NCI-H82 treated with DMSO at 0.1 percent for 48 hours (cell line): ENCODE measurements at regions not wholly inside any gene's neighbourhood (a gene's known extent, or its start where the extent isn't known, plus 50 kb on each side); places are given as distances from the start of the nearest gene placed in this dataset.

Experiments
- DNase-seq: peaks from one replicate; lab custom pipeline; 2025; ENCODE audit not compliant: unreplicated experiment; lab: John Stamatoyannopoulos, UW

DNA sequence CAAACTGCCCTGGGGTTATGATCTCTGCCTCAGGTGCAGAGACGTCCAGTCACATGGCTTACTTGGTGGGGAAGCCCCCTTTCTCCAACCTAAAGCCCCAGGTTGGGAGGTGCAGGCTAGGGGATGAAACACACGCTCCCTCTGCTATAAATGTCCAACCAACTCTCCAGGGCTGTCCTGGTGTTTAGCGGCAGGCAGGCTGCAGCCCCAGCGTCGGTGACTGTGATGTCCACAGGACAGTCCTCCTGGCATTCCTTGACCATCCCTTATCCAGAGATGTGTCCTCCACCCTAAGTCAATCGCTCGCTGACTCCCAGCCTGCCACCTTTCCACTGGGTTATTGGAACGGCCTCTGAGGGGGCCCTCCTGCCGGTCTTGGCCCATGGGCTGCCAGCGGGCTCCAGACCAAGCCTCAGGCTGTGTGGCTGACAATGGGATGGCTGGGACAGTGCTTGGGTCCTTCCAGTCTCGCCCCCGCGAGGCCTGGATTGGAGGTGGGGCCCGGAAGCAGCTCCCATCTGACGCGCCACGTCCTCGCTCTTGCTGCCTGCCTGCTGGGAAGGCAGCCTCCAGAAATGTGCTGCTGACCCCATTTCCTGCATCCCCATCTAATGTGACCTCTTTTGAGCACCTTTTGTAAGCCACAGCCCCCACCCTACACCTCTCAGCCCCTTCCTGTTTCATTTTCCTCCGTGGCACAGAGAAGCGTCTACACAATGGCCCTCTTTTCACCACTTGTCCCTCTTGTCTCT, 60.8 kb upstream of the ADRA2C start:
- DNase-seq: no peak

DNA sequence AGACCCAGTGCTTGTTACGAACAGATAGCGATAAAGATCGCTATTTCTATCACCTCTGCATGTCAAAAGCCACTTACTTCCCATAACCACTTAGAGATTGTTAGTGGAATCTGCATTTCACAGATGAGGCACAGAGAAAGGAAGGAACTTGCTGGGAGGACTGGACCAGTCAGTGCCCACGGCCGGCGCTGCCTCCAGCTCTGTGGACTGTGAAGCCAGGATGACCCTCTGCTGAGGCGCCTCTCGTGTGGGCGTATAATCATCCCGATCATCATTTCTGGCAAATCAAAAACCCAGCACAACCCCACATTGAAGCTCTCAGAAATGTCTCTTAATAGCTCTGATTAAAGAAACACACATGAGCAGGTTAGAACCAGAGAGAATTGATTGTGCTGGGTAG, 61.5 kb upstream of the ADRA2C start:
- no peak for DNase-seq

DNA sequence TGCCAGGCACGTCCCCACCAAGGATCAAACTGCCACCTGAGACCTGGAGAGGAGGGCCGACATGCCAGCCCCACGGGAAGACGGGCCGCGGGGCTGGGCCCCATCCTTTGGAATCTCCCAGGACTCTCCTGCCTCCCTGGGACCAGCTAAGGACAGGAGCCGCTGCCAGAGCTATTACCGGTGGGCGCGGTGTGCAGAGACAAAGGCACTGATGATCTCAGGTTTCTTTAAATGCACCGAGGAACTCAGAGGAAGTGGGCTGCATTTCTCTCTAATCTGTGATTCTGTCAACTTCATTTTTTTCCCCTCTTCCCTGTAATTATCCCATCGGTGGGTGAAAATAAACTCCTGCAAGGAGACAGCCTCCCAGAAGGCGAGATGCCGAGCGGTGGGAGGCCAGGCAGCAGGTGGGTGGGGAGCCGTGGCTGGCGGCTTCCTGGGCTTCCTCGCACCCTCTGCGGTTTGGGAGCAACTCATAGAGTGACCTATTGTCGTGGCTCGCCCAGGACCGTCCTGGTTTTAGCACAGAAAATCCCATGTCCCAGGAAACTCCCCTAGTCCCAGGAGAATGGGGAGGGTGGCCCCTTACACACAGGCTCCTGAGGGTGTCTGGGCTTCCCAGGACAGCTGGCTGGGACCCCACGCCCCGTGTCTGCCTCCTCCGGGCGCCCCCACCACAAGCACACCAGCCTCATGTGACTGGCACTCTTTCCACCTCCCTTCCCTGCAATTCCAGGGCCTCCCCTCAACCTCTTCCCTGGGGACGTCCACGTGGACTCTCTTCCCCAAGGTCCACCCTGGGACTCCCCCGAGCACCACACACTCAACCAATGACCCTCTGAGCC, 62.3 kb upstream of the ADRA2C start:
- no peak for DNase-seq

DNA sequence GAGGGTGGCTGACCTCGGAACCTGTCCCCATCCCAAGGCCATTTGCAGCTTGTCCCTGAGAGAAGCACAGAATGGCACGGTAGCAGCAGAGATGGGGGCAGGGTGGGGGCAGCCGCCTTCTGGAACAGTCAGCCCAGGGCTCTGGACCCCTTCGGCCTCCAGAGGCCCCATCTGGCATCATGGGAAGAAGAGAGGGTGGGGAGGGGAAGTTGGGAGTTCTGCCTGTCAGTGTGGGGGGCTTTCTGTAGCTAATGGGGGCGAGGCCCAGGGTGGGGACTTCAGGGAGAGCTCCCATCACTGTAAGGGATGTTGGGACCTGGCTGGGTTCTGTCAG, 62.9 kb upstream of the ADRA2C start:
- no peak for DNase-seq

DNA sequence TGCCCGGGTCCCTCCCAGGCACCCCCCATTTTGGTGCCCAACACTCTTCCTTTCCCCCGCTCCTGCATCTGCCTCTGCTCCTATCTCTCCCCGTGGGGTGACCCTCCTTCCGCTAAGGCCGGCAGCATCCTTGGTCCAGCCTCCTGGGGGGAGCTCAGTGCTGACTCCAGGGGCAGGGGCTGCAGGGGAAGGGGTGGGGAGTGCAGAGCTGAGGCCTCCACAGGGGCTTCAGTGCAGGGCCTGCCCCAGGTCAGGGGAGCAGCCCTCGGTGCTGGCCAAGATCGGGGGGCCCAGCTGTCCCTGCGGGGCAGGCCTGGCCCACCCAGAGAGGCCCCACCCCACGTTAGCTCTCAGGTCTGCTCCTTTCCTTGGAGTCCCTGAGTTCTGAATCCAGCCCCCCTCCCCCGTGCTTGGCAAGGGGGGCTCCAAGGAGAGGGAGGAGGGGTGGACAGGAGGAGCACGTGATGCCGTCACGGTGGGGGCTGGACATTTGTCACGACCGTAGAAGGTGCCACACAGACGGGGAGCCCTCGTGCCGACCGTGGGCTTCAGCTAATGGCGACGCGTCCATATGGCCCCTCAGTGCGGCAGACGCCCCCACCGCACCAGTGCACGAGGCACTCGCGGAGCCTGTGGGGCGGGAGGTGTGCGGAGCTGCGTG, 63.5 kb upstream of the ADRA2C start:
- DNase-seq: no peak

DNA sequence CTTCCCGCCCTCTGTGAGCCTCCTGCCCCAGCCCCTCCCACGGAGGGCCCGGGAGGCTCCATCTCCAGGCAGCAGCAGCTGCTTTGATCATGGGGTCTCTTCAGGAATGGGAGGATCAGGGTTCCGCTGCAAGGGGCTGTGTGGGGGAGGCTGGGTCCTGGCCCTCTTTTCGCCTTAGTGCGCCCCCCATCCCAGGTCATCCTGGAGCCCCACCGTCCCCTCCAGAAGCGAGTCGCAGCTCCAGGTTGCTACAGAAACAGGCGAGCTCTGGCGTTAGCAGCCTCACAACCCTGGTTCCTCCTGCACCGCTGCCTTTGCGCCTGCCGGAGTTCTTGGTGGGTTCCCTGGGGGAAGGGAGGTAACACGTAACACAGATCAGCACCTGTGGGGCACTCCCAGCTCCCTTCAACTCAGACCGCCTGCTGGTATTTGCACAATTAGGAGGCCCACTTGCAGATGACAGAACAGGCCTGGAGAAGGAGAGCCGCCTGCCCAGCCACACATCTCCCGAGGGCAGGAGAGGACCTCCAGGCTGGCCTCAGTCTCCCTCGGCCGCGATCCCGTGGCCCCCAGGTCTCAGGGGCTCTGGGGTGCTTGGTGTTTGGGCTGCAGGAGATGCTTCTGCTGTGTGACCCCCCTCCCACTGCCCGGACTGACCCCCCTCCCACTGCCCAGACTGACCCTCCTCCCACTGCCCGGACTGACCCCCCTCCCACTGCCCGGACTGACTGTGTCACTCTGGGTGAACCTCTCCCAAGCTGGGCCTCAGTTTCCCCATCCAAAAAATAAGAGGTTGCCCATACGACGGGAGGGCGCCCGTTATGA, 64.2 kb upstream of the ADRA2C start:
- no peak for DNase-seq

DNA sequence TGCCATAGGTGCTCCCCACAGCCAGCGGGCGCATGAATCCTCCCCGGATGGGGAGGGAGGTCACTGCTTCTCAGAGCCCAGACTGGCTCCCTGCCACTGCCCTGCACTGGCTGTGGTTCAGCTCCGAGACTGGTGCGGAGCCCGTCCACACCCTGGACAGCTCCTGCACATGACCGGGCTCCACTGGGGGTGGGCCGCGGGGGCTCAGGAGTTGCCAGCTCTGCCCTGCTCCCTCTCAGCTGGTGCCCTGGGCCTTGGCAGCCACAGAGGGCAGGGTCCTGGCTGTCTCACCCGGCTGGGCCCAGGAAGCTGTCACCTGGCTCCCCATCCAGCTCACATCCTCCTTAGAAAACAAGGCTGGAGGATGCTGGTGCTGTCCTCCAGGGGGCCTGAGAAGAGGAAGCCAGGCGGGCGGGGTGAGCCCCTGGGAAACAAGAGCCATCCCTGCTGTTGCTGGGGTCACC, 64.9 kb upstream of the ADRA2C start:
- no peak for DNase-seq

DNA sequence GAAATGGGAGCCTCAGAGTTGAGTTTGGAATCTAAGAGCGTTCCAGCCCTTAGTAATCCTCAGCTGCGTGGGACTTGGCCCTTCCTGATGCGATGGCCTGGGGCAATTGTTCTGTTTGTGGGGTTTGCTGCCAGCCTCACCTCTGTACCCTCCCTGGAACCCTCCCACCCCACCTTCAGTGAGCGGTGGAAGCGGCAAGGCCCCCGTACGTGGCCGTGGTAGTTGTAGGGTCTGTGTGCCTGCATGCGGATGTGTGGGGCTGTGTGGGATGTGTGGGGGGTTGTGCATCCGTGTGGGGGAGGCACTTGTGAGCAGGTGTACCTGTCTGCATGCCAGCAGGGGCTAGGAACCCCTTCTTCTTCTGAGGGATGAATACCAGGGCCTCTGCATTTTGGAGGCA, 65.4 kb upstream of the ADRA2C start:
- no peak for DNase-seq

DNA sequence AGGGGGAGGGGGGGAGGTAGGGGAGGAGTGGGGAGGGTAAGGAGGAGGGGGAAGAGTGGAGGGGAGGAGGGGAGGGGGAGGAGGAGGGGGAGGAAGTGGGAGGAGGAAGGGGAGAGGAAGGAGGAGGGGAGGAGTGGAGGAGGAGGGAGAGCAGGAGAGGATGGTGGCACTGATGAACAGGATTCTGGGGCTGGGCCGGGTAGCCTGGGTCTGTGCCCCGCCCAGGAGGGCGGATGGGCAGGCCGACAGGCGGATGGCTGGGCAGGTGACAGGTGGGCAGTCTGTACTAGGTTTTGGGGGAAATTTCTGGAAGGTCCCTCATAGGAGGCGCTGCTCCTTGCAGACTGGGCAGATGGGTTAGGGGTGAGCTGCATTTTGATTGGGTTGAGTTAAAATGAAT, 66.0 kb upstream of the ADRA2C start:
- no peak for DNase-seq

DNA sequence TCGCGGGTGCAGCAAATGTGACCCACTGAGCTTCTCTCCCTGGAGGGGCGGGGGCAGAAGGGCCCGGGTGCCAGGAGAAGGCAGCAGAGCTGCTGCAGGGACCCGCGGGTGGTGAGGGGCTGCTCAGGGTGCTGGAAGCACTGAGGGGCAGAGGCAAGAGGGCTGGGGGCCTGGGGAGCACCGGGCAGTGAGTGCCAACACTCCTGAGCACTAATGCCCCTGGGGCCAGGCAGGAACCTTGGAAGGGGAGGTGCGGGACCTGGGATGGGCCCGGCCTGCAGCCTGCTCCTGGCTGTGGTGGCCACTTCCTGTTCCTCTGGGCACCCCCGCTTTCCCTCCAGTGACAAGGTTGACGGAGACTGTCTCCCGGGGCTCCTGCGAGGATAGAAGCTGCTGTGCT, 66.5 kb upstream of the ADRA2C start:
- DNase-seq: no peak

DNA sequence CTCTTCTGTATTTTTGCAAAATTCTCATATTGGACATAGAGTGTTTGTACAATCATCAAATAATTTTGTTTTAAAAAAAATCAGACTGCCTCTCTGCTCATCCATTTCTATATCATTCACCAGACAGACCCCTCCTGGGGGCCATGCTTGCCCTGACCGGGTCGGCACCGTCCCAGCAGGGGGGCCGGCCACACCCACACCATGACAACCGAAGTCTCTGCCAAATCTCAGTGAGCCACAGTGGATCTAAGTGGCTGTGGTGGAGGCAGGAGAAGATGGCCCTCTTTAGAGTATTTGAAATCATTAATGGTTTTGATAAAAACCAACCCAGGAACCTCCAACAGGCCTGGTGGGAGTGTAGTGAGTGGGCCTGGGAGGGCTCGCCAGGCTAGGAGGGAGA, 66.9 kb upstream of the ADRA2C start:
- DNase-seq: no peak

DNA sequence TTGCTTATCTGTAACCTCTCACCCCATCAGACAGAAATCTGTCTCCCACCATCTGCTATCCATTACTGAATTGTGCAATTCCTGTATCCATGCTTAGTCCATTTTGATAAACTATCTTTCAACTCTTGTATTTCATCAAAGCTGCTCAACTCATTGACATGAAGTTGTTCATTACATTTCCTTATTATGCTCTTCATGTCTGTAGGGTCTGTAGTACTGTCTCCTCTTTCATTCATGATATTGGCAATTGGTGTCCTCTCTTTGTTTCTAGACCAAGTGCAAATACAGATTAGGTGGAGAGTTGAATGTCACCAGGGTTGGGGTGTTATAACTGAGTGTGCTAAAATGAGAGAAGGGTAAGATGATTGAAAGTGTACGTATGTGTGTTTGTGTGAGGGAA, 69.2 kb upstream of the ADRA2C start:
- no peak for DNase-seq

DNA sequence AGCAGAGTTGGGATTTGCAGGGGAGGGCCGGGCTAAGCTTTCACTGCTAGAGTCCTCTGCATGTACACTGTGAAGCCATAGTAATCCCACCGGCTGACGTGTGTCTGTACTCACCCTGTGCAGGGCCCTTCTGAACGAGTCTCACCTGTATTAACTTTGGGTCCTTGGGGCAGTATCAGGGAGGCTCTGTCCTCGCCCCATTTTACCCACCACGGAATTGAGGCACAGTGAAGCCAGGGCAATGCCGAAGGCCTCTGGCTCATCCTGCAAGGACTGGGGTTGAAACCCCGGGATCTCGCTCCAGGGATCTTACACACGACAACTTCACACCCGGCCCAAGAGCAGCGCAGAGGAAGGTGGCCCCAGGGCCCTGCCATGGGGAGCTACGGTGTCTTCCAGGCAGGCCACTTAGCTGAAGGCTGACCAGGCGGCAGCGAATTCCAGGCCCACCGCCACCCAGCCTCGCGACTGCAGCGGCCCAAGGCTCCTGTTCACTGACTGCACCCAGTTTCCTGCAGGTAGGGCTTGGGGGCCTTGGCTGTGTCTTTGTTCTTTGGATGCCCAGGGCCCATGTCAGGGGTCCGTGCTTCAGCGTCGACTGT, 75.5 kb upstream of the ADRA2C start:
- no peak for DNase-seq

DNA sequence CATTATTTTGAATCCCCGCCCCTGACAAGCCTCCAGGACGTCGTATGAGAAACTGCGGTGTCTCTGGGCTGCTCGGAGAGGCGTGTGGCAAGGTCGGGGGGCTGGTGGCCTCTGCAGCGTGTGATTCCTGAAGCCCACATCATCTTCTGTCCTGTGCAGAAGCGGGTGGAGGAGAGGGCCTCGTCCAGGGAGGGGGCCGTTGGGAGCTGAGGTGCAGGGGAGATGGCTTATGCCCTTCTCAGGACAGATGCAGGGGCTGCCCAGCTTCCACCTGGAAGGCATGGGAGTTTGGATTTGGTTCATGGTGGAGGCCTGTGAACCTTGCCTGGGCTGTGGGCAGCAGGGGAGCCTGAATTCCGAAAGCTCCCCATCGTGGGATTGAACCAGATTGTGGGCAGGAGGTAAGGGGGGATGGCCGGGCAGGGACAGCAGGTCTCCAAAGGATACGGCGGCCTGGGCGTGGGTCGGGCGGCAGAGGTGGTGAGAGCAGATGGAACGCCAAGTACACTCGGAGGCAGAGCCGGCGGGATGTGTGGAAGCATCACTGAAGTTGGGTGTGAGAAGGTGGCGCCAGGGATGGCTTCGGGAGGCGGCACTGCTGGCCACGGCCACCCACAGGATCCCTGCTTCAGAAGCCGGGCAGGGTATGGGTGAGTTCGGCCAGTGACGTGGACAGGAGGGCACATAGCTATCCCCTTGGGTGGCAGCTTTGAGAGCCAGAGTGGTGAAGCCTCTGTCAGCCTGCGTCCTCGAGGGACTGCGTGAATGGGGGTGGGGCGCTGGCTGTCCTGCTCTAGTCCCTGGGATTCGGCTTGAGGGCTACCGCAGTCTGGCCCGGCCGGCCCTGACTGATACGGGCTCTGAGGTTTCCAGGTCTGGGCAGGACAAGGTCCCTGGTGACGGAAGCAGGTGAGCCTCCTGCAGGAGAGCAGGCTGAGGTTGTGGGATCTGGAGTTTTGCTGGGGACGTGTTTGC, 76.3 kb upstream of the ADRA2C start:
- DNase-seq: no peak

DNA sequence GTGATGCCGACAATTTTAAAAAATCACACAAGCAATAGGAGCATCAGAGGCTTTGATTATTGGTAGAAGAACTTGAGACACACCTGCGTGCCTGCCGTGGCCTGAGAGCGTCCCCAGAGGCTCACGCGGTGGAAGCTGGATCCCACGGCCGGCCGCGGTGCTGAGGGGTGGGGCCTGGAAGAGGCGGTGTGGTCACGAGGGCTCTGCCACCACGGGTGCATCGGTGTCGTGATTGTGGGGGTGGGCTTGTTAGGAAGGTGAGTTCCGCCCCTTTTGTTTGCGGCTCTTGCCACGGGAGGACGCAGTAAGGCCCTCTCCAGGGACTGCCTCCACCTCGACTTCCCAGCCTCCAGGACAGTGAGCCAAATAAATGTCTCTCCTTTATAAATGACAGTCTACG, 77.2 kb upstream of the ADRA2C start:
- no peak for DNase-seq

DNA sequence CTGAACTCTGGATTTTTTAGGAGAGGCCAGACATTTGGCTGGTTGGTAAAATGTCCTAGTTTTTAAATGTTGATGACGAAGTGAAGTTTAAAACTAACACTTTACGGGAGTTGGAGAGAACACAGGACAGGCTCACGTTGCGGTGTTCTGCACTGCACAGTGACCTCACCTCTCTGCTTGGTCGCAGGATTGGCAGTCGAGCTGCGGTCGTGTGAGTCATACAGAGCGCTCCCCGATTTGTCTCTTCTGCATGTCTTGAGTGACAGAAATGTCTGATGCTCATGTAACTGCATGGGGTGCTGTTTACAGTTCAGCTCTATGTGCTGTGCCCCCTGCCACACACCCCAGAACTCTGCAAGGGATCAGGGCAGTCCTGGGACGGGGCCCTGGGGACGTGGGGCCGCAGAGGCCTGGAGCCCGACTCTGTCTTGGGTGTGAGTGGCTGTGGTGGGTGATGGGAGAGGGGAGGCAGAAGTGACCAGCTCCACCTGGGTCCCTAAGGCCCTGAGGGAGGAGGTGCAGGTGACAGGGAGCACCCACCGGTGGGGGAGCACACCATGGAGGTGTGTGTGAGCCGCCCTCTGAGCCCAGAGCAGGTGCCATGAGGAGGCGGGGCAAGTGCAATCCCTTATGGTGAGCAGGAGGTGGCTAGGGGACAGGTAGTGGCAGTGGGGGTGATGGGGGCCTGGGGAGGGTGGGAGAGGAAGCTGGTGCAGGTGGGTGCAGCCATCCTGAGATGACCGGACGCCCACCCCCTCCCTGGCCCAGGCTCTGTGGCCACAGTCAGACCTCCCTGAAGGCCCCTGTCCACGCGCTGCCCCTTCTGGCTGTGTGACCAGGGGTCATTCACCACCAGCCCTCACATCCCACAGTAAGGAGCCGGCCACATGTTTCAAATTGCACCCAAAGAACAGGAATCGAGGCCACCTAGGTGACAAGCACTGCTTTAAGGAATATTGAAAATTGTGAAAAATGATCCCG, 77.9 kb upstream of the ADRA2C start:
- no peak for DNase-seq

DNA sequence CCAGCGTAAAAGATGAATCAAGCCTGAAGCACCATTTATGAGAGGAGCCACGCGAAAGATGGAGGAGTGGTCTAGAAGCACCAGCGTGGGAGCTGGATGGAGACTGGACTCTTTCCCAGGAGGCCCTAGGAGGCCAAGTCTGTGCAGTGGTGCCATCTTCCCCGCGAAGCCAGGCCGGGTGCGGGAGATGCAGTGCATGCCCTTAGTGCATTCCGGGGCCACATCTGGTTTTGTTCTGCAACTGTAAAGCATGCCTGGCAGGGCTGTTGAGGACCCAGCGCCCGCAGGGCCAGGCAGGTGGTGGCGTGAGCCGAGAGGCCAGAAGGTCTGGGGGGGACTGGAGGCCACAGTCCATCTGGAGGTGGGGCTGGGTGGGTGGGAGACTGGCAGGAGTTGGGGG, 78.6 kb upstream of the ADRA2C start:
- no peak for DNase-seq

DNA sequence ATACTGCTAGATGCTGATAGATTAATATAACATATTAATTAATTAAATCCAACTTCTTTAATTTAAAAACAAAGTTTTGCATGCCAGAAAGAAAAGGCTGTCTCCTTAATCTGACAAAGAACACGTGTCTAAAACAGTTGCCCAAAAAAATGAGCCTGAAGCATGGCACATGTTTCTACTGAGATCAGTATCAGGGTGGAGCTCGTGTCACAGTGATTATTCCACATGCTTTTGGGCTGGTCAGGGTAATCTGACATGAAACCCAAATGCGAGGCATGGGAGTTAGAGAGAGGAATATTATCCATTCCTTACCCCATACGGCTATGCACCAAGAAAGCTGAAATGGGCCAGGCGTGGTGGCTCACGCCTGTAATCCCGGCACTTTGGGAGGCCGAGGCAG, 79.4 kb upstream of the ADRA2C start:
- no peak for DNase-seq
